Colon (tissue), 2 donors: ENCODE measurements at regions not wholly inside any gene's neighbourhood (a gene's known extent, or its start where the extent isn't known, plus 50 kb on each side); places are given as distances from the start of the nearest gene placed in this dataset.

ENCODE experiments used
- FAIRE-seq: peaks from 2 replicates; lab custom pipeline; 2012; peaks lifted over from hg19 to GRCh38; lab: Jason Lieb, UNC
- donor health status: control.
- donor health status: control.

DNA sequence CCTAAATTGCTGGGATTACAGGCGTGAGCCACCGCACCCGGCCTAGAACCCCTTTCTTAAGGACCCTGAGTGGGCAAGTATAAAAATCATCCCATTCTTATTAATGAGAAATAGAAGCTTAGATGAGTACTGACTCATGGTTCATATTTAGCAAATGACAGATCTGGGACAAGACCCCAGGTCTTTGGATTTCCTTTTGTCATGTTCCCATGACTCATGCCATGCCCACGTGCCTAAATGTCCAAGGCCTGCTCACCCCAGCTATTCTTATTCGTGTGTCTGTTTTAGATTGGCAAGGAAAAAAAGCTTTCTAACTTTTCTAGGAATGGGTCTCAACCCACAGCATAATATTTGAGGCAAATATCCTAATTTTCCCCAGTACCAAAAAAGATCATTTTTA lies 57.7 kb upstream of the RPS23 start:
- FAIRE-seq = no peak

DNA sequence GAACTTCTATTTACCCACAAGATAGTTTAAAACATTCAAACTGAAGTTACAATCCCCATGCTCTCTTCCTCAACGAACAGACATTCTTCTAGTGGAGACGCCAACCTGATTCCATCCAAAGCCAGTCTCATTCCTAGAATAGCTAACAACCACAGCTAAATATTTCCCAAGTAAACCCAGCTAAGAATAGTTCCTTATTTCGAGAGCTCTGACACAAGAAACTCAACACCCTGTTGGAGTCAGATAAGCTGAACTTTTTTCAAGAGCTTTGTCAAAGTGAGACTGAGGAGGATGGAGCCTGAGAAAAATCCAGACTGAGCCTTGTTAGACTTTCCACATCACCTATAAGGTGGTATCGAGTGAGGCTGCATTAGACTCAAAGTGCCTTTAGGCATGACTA lies 56.7 kb upstream of the RPS23 start:
- FAIRE-seq = no peak

DNA sequence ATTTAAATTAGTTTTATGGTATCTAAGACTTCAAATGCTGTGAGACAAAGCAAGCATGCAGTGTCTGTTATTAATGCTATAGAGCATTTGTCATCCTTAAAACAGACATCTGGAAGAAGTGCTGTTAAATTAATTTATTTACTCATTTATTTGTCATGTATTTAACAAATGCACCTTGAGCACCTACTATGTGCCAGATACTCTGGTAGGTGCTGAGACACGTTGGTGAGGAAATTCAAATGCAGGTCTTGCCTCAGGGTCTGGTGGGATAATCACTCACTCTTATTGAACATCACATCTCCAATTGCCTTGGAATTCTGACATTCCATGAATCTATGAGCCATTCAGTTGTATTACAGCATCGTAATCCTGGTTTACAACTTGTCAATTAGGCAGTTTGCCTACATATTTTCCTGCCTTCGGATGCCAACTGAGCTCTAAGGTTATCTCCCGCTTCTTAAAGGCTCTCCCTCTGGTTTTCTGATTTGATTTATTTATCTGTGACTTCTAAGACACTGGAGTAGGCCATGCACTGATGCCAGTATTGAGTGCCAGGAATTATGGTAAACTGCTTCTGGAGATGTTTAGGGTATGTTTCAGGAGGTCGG lies 56.0 kb upstream of the RPS23 start:
- no peak for FAIRE-seq

DNA sequence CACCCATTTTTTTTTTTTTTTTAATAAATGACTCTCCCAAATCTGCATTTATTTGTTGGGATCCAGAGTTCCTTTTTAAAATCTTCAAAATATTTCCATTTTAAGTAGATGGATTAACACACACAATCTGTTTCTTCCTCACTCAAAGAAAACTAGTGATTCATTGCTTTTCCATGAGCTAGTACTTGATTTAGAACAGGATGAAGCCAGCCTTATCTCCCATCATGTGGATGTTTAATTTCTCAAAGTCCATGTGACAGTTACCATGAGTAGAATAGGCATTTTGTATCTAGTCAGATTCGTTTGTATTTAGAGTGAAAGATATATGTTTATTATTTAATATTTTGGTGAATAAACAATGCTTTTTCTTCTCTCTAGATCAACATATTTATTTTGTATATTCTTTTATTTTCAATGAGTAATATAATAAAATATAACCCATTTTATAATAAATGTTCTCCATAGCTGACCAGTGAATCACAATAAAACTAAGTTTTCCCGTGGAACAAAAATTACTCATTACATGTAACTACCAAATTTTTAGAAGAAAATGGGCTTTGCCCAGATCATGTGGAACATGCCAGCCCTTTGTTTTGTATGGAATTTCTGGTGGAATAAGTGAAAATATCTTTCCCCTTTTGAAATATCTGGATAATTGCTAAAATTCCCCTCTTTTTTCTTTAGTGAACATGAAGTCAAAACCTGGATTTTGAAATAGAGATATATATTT lies 54.9 kb upstream of the RPS23 start:
- FAIRE-seq = no peak

DNA sequence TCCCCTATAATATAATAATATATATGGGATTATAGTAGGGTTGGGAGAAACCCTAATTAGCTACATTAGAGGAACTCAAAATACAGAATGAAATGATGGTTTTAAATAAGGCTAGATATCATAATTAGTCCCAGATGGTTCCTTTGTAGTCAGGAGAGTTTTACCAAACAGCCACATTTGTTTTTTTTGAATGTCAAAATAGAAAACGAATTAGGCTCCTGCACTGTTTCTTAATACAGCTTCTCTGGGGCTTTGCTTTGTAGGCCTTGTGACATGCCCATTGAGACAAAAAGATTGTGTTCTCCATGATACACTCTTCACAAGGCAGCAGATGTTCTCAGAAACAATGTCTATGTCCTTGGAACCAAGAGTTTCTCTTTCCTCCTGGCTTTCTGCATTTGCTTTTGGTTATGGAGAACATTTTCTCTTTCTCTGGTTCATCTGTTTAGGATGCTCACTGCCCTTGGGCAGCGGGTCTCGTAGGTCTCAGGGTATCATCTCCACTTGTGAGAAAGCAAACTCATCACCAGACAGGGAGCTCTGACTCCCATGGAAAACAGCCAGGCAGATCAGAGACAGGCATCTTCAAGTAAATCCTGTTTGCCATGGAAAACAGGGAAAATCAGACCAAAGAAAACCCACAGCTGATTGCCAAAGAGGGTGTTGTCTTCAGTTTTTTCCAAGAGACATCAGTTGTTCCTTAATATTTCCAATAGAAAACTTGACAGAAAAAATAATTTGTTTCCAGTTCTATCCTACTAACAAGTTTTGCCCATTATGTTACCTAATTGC lies 54.1 kb upstream of the RPS23 start:
- no peak for FAIRE-seq

DNA sequence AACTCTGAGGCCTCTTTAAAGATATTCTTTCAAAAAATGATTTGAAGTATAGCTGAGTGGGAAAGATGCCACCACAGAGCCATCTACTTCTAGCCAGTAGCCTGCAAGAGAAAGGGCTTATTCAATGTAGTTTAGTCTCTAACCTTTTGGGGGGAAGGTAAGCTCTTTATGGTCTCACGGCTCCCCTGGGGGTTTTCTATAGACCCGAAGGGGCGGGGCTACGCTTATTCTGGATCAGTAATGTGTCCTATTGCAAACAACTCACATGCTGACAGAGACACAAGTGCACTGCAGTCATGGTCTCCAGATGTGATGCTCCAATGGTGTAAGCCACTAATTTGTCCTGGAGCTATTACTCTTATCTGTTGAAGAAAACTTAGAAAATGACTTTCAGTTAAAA lies 53.4 kb upstream of the RPS23 start:
- FAIRE-seq = no peak

DNA sequence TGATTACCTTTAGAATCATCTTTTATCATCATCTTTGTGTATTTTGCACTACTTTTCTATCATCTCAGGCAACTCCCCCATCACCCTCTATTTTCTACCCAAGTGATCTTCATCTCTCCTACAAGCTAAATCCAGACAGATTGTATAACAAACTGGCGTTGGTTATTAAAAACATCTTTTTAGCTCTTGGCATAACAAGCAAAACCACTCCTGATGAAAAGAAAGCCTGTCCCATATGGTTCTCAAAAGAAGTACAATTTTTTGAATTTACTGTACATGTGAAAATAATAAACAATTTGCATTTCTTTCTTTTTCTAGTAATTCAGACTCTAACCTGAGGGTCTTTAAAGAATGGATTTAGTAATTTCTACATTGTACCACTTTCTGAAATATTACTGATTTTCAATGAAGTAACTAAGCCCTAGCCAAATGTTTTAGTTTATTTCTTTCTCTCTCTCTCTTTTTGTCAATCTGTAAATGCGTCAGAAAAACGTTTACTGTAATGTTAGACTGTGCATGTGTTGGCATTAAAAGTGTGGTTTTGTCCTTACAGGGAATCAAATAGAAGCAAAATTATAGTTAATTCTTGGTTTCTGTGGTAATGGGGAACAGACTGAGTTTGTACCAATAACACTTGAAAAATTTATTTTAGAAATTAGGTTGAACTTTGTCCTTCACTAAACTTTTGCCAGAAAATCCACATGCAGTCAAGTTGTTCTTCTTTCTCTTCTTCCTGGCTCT lies 52.5 kb upstream of the RPS23 start:
- FAIRE-seq = no peak

DNA sequence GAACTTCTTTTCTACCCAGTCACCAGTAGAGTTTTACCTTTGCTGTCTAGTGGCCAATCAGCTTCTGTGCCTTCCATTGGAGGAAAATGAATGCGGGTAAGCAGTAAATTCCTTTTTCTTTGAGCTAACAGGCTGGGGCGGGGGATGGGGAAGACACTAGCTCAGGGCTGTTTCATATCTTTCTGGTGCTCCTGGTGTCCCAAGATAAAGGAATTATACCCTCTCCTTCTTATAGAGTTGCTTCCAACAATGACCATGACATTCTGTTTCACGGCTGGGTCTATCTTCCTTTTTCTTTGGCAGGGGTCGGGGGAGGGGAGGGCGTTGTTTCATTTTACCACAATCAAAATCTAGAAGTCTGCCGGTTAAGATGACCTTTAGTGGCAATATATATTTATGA lies 51.2 kb upstream of the RPS23 start:
- no peak for FAIRE-seq
